ENCODE measurements at regions not wholly inside any gene's neighbourhood (a gene's known extent, or its start where the extent isn't known, plus 50 kb on each side); places are given as distances from the start of the nearest gene placed in this dataset.

GRCh38 chr18:78126106-78126505 lies 853.5 kb upstream of the SALL3 start:
- TF ChIP-seq CTCF (IDR thresholded peaks at IDR 0.05) (no peak), POLR2A (IDR thresholded peaks at IDR 0.05) (no peak)
